PC-9 (cell line): ENCODE measurements at regions not wholly inside any gene's neighbourhood (a gene's known extent, or its start where the extent isn't known, plus 50 kb on each side); places are given as distances from the start of the nearest gene placed in this dataset.

Experiments
- BruUV-seq: library from RNA; stranded (reverse); fragments of 400-500 nt; replicated peaks from 2 replicates; lab custom pipeline; 2021; lab: Mats Ljungman, UMichigan
- CTCF ChIA-PET: fragments of 300-600 bp; sonication (Branson Sonifier 250); formaldehyde crosslinking; loops from one replicate; lab custom pipeline; 2022; ENCODE audit warnings: antibody characterized with exemption; lab: Charles Lee
- POLR2A ChIA-PET: fragments of 300-600 bp; sonication (Branson Sonifier 250); formaldehyde crosslinking; loops from one replicate; lab custom pipeline; 2022; ENCODE audit warnings: antibody characterized with exemption; ENCODE audit not compliant: unreplicated experiment; lab: Charles Lee
- DNase-seq, 2 experiments: peaks; one replicate each; pipeline versions ENCODE4 v3.0.0 to v3.0.0-alpha.2; 2015 to 2022; ENCODE audit warnings: mixed read lengths in 1 of 2
- H2AFZ ChIP-seq: fragments of 200-600 bp; sonication (generic); 2 replicates; pipeline ENCODE4 v1.8.1; 2017; ENCODE audit warnings: antibody characterized with exemption
- H3F3A ChIP-seq: fragments of 200-600 bp; sonication (generic); 2 replicates; pipeline ENCODE4 v1.8.1; 2017; ENCODE audit warnings: antibody characterized with exemption, mild to moderate bottlenecking, low read depth; ENCODE audit not compliant: insufficient read depth
- H3K27ac ChIP-seq: fragments of 200-600 bp; sonication (generic); 2 replicates; pipeline ENCODE4 v1.6.1; 2016; ENCODE audit warnings: mixed run types
- H3K27me3 ChIP-seq: fragments of 200-600 bp; sonication (generic); 2 replicates; pipeline ENCODE4 v1.6.1; 2016; ENCODE audit warnings: low read depth, mixed run types; ENCODE audit not compliant: insufficient read depth
- H3K36me3 ChIP-seq: fragments of 200-600 bp; sonication (generic); 2 replicates; pipeline ENCODE4 v1.6.1; 2016; ENCODE audit warnings: low read depth, mixed run types
- H3K4me1 ChIP-seq: fragments of 200-600 bp; sonication (generic); replicated peaks from 2 replicates; pipeline ENCODE4 v1.6.1; 2016; ENCODE audit warnings: mixed run types; ENCODE audit not compliant: insufficient read depth
- H3K4me2 ChIP-seq: fragments of 200-600 bp; sonication (generic); 2 replicates; pipeline ENCODE4 v1.6.1; 2017; ENCODE audit warnings: mixed run types
- H3K4me3 ChIP-seq: fragments of 200-600 bp; sonication (generic); 2 replicates; pipeline ENCODE4 v1.6.1; 2016; ENCODE audit warnings: mixed run types
- H3K79me2 ChIP-seq: fragments of 200-600 bp; sonication (generic); 2 replicates; pipeline ENCODE4 v1.6.1; 2017; ENCODE audit warnings: low read depth, mixed run types
- H3K9me2 ChIP-seq: fragments of 200-600 bp; sonication (generic); 2 replicates; pipeline ENCODE4 v1.8.1; 2017; ENCODE audit warnings: mild to moderate bottlenecking; ENCODE audit not compliant: insufficient read depth
- H3K9me3 ChIP-seq: fragments of 200-600 bp; sonication (generic); 2 replicates; pipeline ENCODE4 v1.8.1; 2016; ENCODE audit warnings: low read depth; ENCODE audit not compliant: insufficient read depth
- H4K20me1 ChIP-seq: fragments of 200-600 bp; sonication (generic); 2 replicates; pipeline ENCODE4 v1.8.1; 2017; ENCODE audit not compliant: insufficient read depth
- CTCF ChIP-seq: fragments of 200-600 bp; sonication (generic); conservative IDR thresholded peaks from 2 replicates; pipeline ENCODE4 v1.6.1; 2017; ENCODE audit warnings: mixed run types, antibody characterized with exemption, mild to moderate bottlenecking, moderate library complexity
- EZH2 ChIP-seq: fragments of 200-600 bp; sonication (generic); IDR thresholded peaks from 2 replicates; pipeline ENCODE4 v1.8.0; 2017; ENCODE audit warnings: antibody characterized with exemption, low read depth
- intact Hi-C: fragments of 100-400 bp; cut with micrococcal nuclease; formaldehyde crosslinking; loops from one replicate; pipeline ENCODE4 v1.10.0; 2022; ENCODE audit not compliant: unreplicated experiment

DNA sequence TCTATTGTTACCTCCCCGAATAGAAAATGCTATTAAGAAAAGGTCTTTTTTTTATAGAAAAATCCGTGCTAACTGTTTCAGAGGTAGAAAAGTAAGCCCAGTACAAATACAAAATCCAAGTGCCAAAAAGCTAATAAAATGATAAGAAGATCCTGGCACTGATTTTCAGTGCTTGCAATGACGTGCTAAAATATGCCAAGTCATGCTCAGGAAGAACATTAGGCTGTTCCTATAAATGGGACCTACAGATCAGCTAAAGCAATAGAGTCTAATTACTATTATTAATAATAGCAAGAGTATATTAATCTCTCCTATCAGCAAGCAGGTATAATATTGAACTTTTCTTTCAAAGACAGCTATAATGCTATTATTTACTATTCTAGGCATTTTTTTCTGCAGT is 305.8 kb downstream of the PPARGC1A start:
- Histone ChIP-seq H3F3A (no peaks in the 10 kb centered on the region), H3K9me3 (no peaks in the 10 kb centered on the region), H3K4me1 (no peaks in the 10 kb centered on the region), H3K4me2 (no peak overlapping the region), H2AFZ (no peak overlapping the region), H3K79me2 (no peaks in the 10 kb centered on the region), H3K9me2 (no peaks in the 10 kb centered on the region), H3K36me3 (no peaks in the 10 kb centered on the region), H3K27ac (no peak overlapping the region), H3K27me3 (no peaks in the 10 kb centered on the region), H4K20me1 (no peaks in the 10 kb centered on the region), H3K4me3 (no peak overlapping the region)
- TF ChIP-seq EZH2, result no peak
- no peak for TF ChIP-seq CTCF
- CTCF ChIA-PET, result no interaction called here
- no TSS peak for BruUV-seq
- no peak for DNase-seq
- intact Hi-C loops, result no loop called here
- POLR2A ChIA-PET, result no interaction called here

DNA sequence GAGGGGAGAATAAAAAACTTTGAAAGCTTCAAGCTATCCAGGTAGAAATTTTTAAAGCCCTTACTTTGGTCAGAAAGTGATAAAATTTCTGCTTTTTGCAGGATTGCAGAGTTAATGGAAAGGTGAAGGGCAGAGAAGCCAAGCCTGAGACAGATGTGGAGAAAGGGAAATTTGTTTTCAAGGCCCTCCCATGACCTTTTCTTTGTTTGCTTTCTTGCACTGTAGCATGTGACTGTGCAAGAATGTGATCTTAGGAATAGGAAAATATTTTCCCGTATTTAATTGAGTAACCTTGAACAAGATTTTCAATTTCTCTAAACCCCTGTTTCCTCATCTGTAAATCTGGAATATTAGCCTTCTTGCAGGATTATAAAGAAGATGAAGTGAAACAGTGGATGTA is 307.2 kb downstream of the PPARGC1A start:
- Histone ChIP-seq H3K36me3 (no peaks in the 10 kb centered on the region), H4K20me1 (no peaks in the 10 kb centered on the region), H3K27me3 (no peaks in the 10 kb centered on the region), H3K9me3 (no peaks in the 10 kb centered on the region), H2AFZ (no peak overlapping the region), H3F3A (no peaks in the 10 kb centered on the region), H3K4me3 (no peak overlapping the region), H3K4me1 (no peaks in the 10 kb centered on the region), H3K4me2 (no peak overlapping the region), H3K27ac (no peak overlapping the region), H3K79me2 (no peaks in the 10 kb centered on the region), H3K9me2 (no peaks in the 10 kb centered on the region)
- TF ChIP-seq EZH2 (no peak), CTCF (no peak)
- no peak for DNase-seq
- BruUV-seq, result no TSS peak
- intact Hi-C loops, result no loop called here
- POLR2A ChIA-PET, result no interaction called here
- CTCF ChIA-PET, result interaction anchor here (0.7 kb wide), 1 partner anchor 170 kb away, joined by 3 read pairs; no protein-coding TSS in a partner anchor

DNA sequence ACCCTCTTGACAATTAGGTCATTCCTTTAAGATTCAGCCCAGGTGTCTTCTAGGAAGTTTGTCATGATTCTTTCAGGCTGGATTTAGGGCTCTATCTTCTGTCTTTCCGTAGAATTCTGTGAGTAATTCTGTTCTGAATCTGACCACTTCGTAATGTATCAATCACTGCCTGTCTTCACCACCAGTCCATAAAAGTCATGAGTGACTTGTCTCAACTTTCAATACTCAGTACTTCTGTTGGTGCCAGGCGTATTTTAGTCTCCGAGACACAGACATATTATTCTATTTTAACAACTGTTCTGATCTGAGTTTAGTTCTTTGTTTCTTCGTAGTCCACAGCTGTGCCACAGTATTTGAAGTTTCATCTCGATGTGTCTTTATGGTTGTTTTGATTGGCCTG is 310.7 kb downstream of the PPARGC1A start:
- BruUV-seq, result no TSS peak

More for the DNA sequence above, 310.7 kb downstream of the PPARGC1A start:
- Histone ChIP-seq H3F3A (no peaks in the 10 kb centered on the region), H3K9me3 (no peaks in the 10 kb centered on the region), H3K27ac (no peak overlapping the region), H3K27me3 (no peaks in the 10 kb centered on the region), H4K20me1 (no peaks in the 10 kb centered on the region), H3K4me1 (no peaks in the 10 kb centered on the region), H3K4me2 (no peak overlapping the region), H2AFZ (no peak overlapping the region), H3K4me3 (no peak overlapping the region), H3K9me2 (no peaks in the 10 kb centered on the region), H3K79me2 (no peaks in the 10 kb centered on the region), H3K36me3 (no peaks in the 10 kb centered on the region)
- TF ChIP-seq EZH2, result no peak
- TF ChIP-seq CTCF, result no peak
- intact Hi-C loops, result no loop called here
- ChIA-PET POLR2A (no interaction called here), CTCF (no interaction called here)
- DNase-seq, result no peak
